ENCODE measurements at regions not wholly inside any gene's neighbourhood (a gene's known extent, or its start where the extent isn't known, plus 50 kb on each side); places are given as distances from the start of the nearest gene placed in this dataset.

DNA sequence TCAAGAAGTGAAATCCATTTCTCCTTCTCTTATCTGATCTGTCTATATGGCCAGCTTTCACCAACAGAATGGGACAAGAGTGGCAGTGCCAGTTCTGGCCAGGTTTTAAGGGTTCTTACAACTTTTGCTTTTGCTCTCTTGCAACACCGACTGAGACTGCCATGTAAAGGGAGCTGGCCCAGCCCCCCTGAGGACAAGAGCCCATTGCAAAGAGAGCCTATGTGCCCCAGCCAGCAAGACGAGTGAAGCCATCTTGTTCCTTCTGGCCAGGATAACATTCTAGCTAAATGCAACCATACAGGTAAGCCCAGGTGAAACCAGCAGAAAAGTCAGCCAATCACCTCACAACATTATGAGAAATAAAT, 101.0 kb upstream of the RND3 start:
- H3K56ac ChIP-seq (ENCODE audit: insufficient read length, low read depth, low read length) = no peak overlapping the region
- H3K79me1 ChIP-seq (ENCODE audit: insufficient read depth, low read depth, low read length, poor library complexity, severe bottlenecking) = no peaks in the 10 kb centered on the region
- no peak overlapping the region for H2BK15ac ChIP-seq (ENCODE audit: low read depth, low read length)
- H3K27ac ChIP-seq (ENCODE audit: insufficient read length, low read depth, low read length) = no peak overlapping the region
- no peak overlapping the region for H3K4ac ChIP-seq (ENCODE audit: low read depth, low read length)
- H2AK5ac ChIP-seq (ENCODE audit: insufficient read length, low read length) = no peak overlapping the region
- Mint-ChIP-seq H3K4me1 (peaks cover 14 to 15% of the 10 kb centered on the region in 2 experiments), H3K27me3 (ENCODE audit: low read depth) (no peaks in the 10 kb centered on the region), H3K9me3 (0 out of 5 replicates have a peak, but pooled peaks cover 0 to under 1% of the 10 kb centered on the region in 2 experiments), H3K36me3 (ENCODE audit: insufficient read depth in 1 of 3, low read depth in 3 of 3) (no peaks in the 10 kb centered on the region; a peak in 1 of 7 replicates), H3K4me3 (no peak overlapping the region), H3K27ac (no peak overlapping the region; a peak in 1 of 7 replicates)
- H3K79me2 ChIP-seq (ENCODE audit: insufficient read depth, low read length) = no peaks in the 10 kb centered on the region
- H3K9me3 ChIP-seq (ENCODE audit: control insufficient read depth, low read depth, low read length) = no peaks in the 10 kb centered on the region
- no peaks in the 10 kb centered on the region for H3K23me2 ChIP-seq (ENCODE audit: insufficient read length, low read depth, low read length, poor library complexity, severe bottlenecking)
- no peak overlapping the region for H2BK20ac ChIP-seq (ENCODE audit: low read depth, low read length, poor library complexity, severe bottlenecking)
- H2AFZ ChIP-seq (ENCODE audit: low read length) = no peak overlapping the region
- no peak overlapping the region for H2BK120ac ChIP-seq (ENCODE audit: low read depth, low read length, poor library complexity, severe bottlenecking)
- H2BK12ac ChIP-seq (ENCODE audit: insufficient read length, low read depth, low read length) = no peak overlapping the region
- H3K27me3 ChIP-seq (ENCODE audit: insufficient read depth, low read length) = no peaks in the 10 kb centered on the region
- no peak for DNase-seq
- H4K91ac ChIP-seq (ENCODE audit: insufficient read length, low read depth, low read length) = no peak overlapping the region
- no CpG with 5 or more reads among the region's 2 CpGs for WGBS (ENCODE audit: extremely low coverage, insufficient read length, low lambda C conversion rate)
- no peak overlapping the region for H4K8ac ChIP-seq (replicated peaks; ENCODE audit: insufficient read length, low read depth, low read length)
- H3K4me1 ChIP-seq (ENCODE audit: insufficient read depth, low read length) = no peaks in the 10 kb centered on the region
- no peak overlapping the region for H3K14ac ChIP-seq (ENCODE audit: insufficient read depth, low read length)
- H2BK5ac ChIP-seq (ENCODE audit: insufficient read length, low read length) = no peak overlapping the region
- H3T11ph ChIP-seq (ENCODE audit: low read length) = no peak overlapping the region
- H3K9ac ChIP-seq (ENCODE audit: extremely low read depth, insufficient read length, low read length) = no peak overlapping the region
- no peaks in the 10 kb centered on the region for H4K20me1 ChIP-seq (ENCODE audit: control insufficient read depth, insufficient read depth, insufficient read length)
- H3K18ac ChIP-seq (ENCODE audit: insufficient read length, low read depth, low read length) = no peak overlapping the region
- no peak overlapping the region for H3K23ac ChIP-seq (ENCODE audit: insufficient read length, low read depth, low read length)
- no peak overlapping the region for H4K5ac ChIP-seq (ENCODE audit: insufficient read length, low read depth, low read length)
- no peak overlapping the region for H3K4me2 ChIP-seq (ENCODE audit: insufficient read depth, insufficient read length, low read length)
- TF ChIP-seq, protein P1, sequence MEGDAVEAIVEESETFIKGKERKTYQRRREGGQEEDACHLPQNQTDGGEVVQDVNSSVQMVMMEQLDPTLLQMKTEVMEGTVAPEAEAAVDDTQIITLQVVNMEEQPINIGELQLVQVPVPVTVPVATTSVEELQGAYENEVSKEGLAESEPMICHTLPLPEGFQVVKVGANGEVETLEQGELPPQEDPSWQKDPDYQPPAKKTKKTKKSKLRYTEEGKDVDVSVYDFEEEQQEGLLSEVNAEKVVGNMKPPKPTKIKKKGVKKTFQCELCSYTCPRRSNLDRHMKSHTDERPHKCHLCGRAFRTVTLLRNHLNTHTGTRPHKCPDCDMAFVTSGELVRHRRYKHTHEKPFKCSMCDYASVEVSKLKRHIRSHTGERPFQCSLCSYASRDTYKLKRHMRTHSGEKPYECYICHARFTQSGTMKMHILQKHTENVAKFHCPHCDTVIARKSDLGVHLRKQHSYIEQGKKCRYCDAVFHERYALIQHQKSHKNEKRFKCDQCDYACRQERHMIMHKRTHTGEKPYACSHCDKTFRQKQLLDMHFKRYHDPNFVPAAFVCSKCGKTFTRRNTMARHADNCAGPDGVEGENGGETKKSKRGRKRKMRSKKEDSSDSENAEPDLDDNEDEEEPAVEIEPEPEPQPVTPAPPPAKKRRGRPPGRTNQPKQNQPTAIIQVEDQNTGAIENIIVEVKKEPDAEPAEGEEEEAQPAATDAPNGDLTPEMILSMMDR (conservative IDR thresholded peaks at IDR 0.05) = no peak

Measured in H9 (cell line).